Karpas-422 (cell line): ENCODE measurements at regions not wholly inside any gene's neighbourhood (a gene's known extent, or its start where the extent isn't known, plus 50 kb on each side); places are given as distances from the start of the nearest gene placed in this dataset.

ENCODE experiments used
- DNase-seq: peaks from one replicate; pipeline ENCODE4 v3.0.0-alpha.2; 2015
- H2AFZ ChIP-seq: fragments of 200-600 bp; sonication (generic); 2 replicates; pipeline ENCODE4 v1.6.1; 2014; ENCODE audit warnings: antibody characterized with exemption, low read length, mixed read lengths
- H3K27ac ChIP-seq: fragments of 200-600 bp; sonication (generic); 2 replicates; pipeline ENCODE4 v1.5.1; 2014; ENCODE audit warnings: mild to moderate bottlenecking, low read length, moderate library complexity
- H3K27me3 ChIP-seq: fragments of 200-600 bp; sonication (generic); 2 replicates; pipeline ENCODE4 v1.6.1; 2014; ENCODE audit warnings: low read length, mixed read lengths
- H3K36me3 ChIP-seq: fragments of 200-600 bp; sonication (generic); 2 replicates; pipeline ENCODE4 v1.6.1; 2014; ENCODE audit warnings: low read length, mixed read lengths; ENCODE audit not compliant: insufficient read depth
- H3K4me1 ChIP-seq: fragments of 200-600 bp; sonication (generic); 2 replicates; pipeline ENCODE4 v1.6.1; 2014; ENCODE audit warnings: mild to moderate bottlenecking, low read length, mixed read lengths
- H3K4me2 ChIP-seq: fragments of 200-600 bp; sonication (generic); 2 replicates; pipeline ENCODE4 v1.6.1; 2014; ENCODE audit warnings: low read length, low read depth, mild to moderate bottlenecking; ENCODE audit not compliant: poor library complexity, severe bottlenecking
- H3K4me3 ChIP-seq: fragments of 200-600 bp; sonication (generic); 2 replicates; pipeline ENCODE4 v1.5.1; 2014; ENCODE audit warnings: mild to moderate bottlenecking, antibody characterized with exemption, low read length, mixed read lengths
- H3K79me2 ChIP-seq: fragments of 200-600 bp; sonication (generic); 2 replicates; pipeline ENCODE4 v1.6.1; 2014; ENCODE audit warnings: mild to moderate bottlenecking, low read length, mixed read lengths
- H3K9ac ChIP-seq: fragments of 200-600 bp; sonication (generic); 2 replicates; pipeline ENCODE4 v1.6.0; 2014; ENCODE audit warnings: low read length
- H3K9me2 ChIP-seq: fragments of 200-600 bp; sonication (generic), shearing (Covaris generic); replicated peaks from 2 replicates; pipeline ENCODE4 v1.6.0; 2014; ENCODE audit warnings: mild to moderate bottlenecking, low read length, moderate library complexity; ENCODE audit not compliant: insufficient read depth
- H3K9me3 ChIP-seq: fragments of 300-700, 200-600 bp; sonication (generic); 2 replicates; pipeline ENCODE4 v1.6.1; 2014; ENCODE audit warnings: low read length, mixed read lengths
- H4K20me1 ChIP-seq: fragments of 200-600 bp; sonication (generic); 2 replicates; pipeline ENCODE4 v1.6.1; 2014; ENCODE audit warnings: mild to moderate bottlenecking, antibody characterized with exemption, low read length, low read depth; ENCODE audit not compliant: insufficient read depth

DNA sequence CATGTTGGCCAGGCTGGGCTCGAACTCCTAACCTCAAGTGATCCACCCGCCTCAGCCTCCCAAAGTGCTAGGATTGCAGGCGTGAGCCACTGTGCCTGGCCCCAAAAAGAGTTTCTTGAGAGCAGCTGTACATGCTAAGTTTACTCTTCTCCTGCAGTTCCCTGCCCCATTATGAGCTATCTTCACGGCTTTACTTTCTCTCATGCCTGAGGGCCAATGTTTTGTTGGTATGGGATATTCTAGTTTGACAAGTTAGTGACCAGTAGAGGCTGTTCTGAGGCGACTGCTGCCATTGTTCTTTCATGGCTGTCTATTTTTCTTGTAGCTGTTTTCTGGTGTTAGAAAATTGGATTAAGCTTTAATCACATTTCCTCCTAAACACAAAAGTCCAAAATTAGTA is 78.0 kb upstream of the STX18 start:
- H3K9ac ChIP-seq, result no peak overlapping the region

DNA sequence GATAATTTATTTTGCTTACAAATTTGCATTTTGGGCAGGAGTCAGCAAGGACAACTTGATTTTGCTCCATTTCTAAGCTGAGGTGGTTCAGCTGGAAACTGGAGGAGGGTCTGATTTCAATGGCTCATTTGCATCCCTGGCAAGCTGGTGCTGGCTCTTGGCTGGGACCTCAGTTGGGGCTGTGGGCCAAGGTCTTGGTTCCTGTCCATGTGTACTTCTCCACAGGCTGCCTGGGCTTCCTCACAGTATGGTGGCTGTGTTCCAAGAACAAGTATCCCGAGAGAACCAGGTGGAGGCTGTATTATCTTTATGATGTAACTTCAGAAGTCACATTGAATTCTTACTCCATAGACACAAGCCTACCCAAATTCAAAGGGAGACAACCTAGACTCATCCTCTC is 77.0 kb upstream of the STX18 start:
- no peak for DNase-seq
- H3K4me2 ChIP-seq, result no peak overlapping the region
- no peaks in the 10 kb centered on the region for H3K36me3 ChIP-seq
- peaks cover 7% of the 10 kb centered on the region for H3K4me1 ChIP-seq
- H3K27me3 ChIP-seq, result no peaks in the 10 kb centered on the region
- no peaks in the 10 kb centered on the region for H3K9me2 ChIP-seq
- no peaks in the 10 kb centered on the region for H3K79me2 ChIP-seq
- H3K9me3 ChIP-seq, result no peaks in the 10 kb centered on the region
- H3K27ac ChIP-seq, result no peak overlapping the region
- no peak overlapping the region for H3K9ac ChIP-seq
- H2AFZ ChIP-seq, result no peak overlapping the region
- H3K4me3 ChIP-seq, result no peak overlapping the region
- 0 out of 2 replicates have a peak, but pooled peaks cover 4% of the 10 kb centered on the region for H4K20me1 ChIP-seq

More for the DNA sequence above, 78.0 kb upstream of the STX18 start:
- Histone ChIP-seq H2AFZ (no peak overlapping the region), H3K4me1 (peaks cover 7% of the 10 kb centered on the region), H3K9me2 (no peaks in the 10 kb centered on the region), H3K27me3 (no peaks in the 10 kb centered on the region), H3K36me3 (no peaks in the 10 kb centered on the region), H3K79me2 (no peaks in the 10 kb centered on the region), H4K20me1 (0 out of 2 replicates have a peak, but pooled peaks cover 4% of the 10 kb centered on the region), H3K4me3 (no peak overlapping the region), H3K4me2 (no peak overlapping the region), H3K9me3 (no peaks in the 10 kb centered on the region), H3K27ac (no peak overlapping the region)
- no peak for DNase-seq

DNA sequence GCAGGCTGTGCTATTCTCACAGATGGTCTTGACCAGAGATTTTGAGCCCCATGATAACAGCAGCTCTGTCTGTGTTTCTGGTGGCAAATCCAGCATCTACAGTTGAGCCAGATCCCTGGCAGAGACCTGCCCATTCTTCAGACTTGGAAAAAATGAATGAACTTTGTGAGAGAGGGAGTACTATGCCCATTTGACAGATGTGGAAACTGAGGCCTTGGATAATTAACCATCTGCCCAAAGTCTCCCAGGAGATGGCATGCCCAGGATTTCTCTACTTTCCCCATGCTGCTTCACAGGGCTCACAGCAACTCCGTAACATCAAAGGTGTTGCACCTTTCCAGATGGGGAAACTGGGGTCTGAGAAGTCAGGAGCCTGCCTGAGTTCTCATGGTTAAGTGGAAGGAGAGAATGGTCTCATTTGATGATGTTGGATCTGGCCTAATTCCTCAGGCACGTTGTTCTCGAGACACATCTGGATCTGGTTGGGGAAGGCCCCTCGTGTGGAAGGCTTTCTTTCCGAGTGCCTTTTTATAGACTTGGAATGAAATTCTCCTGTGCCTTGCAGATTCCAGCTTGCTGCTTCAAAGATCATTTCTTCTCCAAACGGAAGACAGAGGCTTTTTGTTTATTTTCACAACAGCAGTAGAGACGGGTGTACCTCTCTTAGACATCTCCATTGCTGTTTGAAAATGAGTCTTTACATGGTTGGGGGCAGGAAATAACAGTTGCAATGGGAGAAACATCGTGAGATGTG is 73.3 kb upstream of the STX18 start:
- H4K20me1 ChIP-seq, result 0 out of 2 replicates have a peak, but pooled peaks cover 4% of the 10 kb centered on the region
- H3K27ac ChIP-seq, result no peak overlapping the region
- no peak overlapping the region for H2AFZ ChIP-seq
- no peak for DNase-seq
- no peaks in the 10 kb centered on the region for H3K27me3 ChIP-seq
- H3K9ac ChIP-seq, result no peak overlapping the region
- no peak overlapping the region for H3K4me2 ChIP-seq
- H3K36me3 ChIP-seq, result no peaks in the 10 kb centered on the region
- peaks cover 7% of the 10 kb centered on the region for H3K4me1 ChIP-seq
- no peak overlapping the region for H3K4me3 ChIP-seq
- no peaks in the 10 kb centered on the region for H3K79me2 ChIP-seq
- no peaks in the 10 kb centered on the region for H3K9me2 ChIP-seq
- H3K9me3 ChIP-seq, result no peaks in the 10 kb centered on the region

DNA sequence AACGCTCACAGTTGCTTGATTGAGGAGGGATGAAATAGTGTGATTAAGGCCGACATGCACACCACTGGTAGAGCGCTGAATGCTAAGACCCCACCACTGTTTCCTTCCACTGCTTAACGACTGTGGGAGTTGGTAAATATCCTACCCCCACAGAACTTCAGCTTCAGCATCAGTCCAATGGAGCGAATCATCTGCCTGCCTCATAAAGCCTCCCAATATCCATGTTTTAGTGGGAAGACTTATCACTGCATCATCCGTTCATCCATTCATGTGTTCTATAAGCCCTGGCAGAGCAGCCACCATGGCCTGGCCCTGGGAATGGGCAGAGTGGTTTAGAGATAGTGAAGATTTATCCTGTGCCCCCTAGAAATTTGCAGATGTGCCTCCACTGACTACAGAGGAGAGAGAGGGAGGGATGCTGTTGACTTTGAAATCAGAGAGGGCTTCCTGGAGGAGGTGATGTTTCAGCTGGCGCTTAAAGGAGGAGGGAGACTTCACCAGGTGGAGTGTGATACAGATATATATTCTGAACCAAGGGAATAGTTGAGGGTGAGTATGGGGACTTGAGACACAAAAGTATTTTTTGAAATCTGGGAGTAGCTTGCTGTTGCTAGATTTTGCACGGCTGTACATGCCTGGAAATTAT is 71.9 kb upstream of the STX18 start:
- no peaks in the 10 kb centered on the region for H3K9me2 ChIP-seq
- no peaks in the 10 kb centered on the region for H3K36me3 ChIP-seq
- no peak for DNase-seq
- H2AFZ ChIP-seq, result no peak overlapping the region
- no peak overlapping the region for H3K9ac ChIP-seq
- peaks cover 5% of the 10 kb centered on the region for H3K4me1 ChIP-seq
- no peaks in the 10 kb centered on the region for H3K9me3 ChIP-seq
- H3K4me3 ChIP-seq, result no peak overlapping the region
- no peaks in the 10 kb centered on the region for H3K79me2 ChIP-seq
- H3K4me2 ChIP-seq, result no peak overlapping the region
- H4K20me1 ChIP-seq, result 0 out of 2 replicates have a peak, but pooled peaks cover 4% of the 10 kb centered on the region
- H3K27ac ChIP-seq, result no peak overlapping the region
- H3K27me3 ChIP-seq, result no peaks in the 10 kb centered on the region

DNA sequence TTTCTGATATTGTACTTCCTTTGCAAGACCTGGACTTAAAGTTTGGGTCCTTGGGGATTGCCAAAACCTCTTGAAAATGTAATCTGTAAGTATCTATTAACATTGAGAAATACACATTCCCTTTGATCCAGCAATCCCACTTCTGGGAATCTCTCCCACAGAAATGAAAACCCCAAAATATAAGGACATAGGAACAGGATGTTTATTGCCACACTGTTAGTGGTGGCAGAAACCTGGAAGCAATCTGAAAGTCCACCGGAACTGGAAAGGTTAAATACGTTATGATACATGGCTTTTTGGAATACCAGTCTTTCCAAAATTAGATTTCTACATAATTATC is 71.2 kb upstream of the STX18 start:
- no peaks in the 10 kb centered on the region for H3K4me1 ChIP-seq
- H3K9me2 ChIP-seq, result no peaks in the 10 kb centered on the region
- H3K27me3 ChIP-seq, result no peaks in the 10 kb centered on the region
- H3K27ac ChIP-seq, result no peak overlapping the region
- H3K4me3 ChIP-seq, result no peak overlapping the region
- no peaks in the 10 kb centered on the region for H3K79me2 ChIP-seq
- H3K9ac ChIP-seq, result no peak overlapping the region
- no peak overlapping the region for H2AFZ ChIP-seq
- no peaks in the 10 kb centered on the region for H3K9me3 ChIP-seq
- H3K4me2 ChIP-seq, result no peak overlapping the region
- H4K20me1 ChIP-seq, result 0 out of 2 replicates have a peak, but pooled peaks cover 4% of the 10 kb centered on the region
- H3K36me3 ChIP-seq, result no peaks in the 10 kb centered on the region
- no peak for DNase-seq

DNA sequence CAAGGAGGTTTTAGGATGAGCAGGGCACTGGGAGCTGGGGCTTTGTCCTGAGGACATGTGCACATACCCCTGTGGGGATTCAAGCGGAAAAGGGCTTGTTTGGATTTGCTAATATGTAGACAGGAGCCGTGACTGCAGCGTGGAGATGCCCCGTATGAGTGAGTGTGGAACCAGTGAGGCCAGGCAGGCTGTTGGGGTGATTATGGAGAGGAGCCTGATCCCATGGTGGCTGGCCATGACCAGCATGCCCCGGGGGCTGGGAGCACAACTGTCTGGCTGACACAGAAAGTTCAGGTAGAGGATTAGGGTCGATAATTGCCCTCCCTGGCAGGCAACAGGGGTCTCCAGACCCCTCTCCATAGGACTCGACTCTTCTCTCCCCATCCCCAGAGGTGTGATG is 68.8 kb upstream of the STX18 start:
- no peaks in the 10 kb centered on the region for H3K4me1 ChIP-seq
- no peak overlapping the region for H3K4me3 ChIP-seq
- H4K20me1 ChIP-seq, result 0 out of 2 replicates have a peak, but pooled peaks cover 4% of the 10 kb centered on the region
- no peak overlapping the region for H3K9ac ChIP-seq
- H3K4me2 ChIP-seq, result no peak overlapping the region
- no peaks in the 10 kb centered on the region for H3K27me3 ChIP-seq
- H3K9me2 ChIP-seq, result no peaks in the 10 kb centered on the region
- H3K27ac ChIP-seq, result no peak overlapping the region
- no peaks in the 10 kb centered on the region for H3K36me3 ChIP-seq
- H3K79me2 ChIP-seq, result no peaks in the 10 kb centered on the region
- no peak overlapping the region for H2AFZ ChIP-seq
- no peak for DNase-seq
- H3K9me3 ChIP-seq, result no peaks in the 10 kb centered on the region

DNA sequence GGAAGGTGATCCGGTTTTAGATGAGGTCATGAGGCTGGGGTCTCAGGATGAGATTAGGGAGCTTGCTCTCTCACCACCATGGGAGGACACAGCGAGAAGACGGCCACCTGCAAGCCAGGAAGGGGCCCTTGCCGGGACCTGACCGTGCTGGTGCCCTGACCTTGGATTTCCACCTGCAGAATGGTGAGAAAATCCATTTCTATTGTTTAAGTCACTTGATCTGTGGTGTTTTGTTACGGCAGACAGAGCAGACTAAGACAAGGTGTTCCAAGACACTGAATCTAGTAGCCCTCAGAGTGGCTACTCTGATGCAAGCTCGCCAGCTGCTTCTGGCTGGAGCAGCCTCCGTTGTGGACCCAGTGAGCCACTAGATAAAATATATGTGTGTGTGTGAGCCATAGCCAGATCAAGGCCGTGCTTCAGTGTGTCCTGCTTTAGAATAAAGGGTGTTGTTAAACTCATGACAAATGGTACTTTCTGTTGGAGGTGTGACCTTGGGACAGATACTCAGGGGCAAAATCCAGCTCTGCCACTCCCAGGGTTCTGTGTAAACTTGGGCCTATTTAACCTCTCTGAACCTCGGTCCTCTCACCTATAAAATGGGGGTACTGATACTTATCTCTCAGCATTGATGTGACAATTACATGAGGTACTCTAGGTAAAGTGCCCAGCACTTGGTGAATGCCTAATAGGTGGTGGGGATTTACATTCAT is 67.9 kb upstream of the STX18 start:
- H3K4me2 ChIP-seq, result no peak overlapping the region
- no peak overlapping the region for H3K4me3 ChIP-seq
- no peak for DNase-seq

DNA sequence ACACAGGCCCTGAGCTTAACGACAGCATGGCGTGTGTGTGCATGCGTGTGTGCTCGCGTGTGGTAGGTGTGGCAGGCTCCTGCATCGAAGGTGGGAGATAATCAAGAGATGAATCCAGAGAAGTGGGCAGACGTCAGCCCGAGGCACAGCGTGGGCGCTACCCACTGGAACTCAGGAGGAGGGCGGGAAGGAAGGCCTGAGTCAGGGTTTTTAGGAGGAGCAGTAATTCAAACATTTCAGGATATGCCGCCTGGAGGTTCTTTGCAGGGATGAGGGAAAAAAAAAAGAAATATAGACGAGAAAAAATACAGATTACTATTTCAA is 66.3 kb upstream of the STX18 start:
- no peaks in the 10 kb centered on the region for H3K9me2 ChIP-seq
- no peak overlapping the region for H3K9ac ChIP-seq
- H3K27me3 ChIP-seq, result no peaks in the 10 kb centered on the region
- no peaks in the 10 kb centered on the region for H3K36me3 ChIP-seq
- no peaks in the 10 kb centered on the region for H3K4me1 ChIP-seq
- H3K4me2 ChIP-seq, result no peak overlapping the region
- H3K4me3 ChIP-seq, result no peak overlapping the region
- H3K79me2 ChIP-seq, result no peaks in the 10 kb centered on the region
- no peak overlapping the region for H3K27ac ChIP-seq
- no peak for DNase-seq
- no peaks in the 10 kb centered on the region for H3K9me3 ChIP-seq
- H2AFZ ChIP-seq, result no peak overlapping the region
- H4K20me1 ChIP-seq, result no peaks in the 10 kb centered on the region

More for the DNA sequence above, 67.9 kb upstream of the STX18 start:
- Histone ChIP-seq H3K27ac (no peak overlapping the region), H2AFZ (no peak overlapping the region), H4K20me1 (no peaks in the 10 kb centered on the region), H3K4me1 (no peaks in the 10 kb centered on the region), H3K27me3 (no peaks in the 10 kb centered on the region), H3K9me2 (no peaks in the 10 kb centered on the region), H3K9me3 (no peaks in the 10 kb centered on the region), H3K36me3 (no peaks in the 10 kb centered on the region), H3K9ac (no peak overlapping the region), H3K79me2 (no peaks in the 10 kb centered on the region)
